DOHH2 (cell line): ENCODE measurements at regions not wholly inside any gene's neighbourhood (a gene's known extent, or its start where the extent isn't known, plus 50 kb on each side); places are given as distances from the start of the nearest gene placed in this dataset.

Experiments used
- H3F3A ChIP-seq: fragments of 200-600 bp; sonication (generic), shearing (Covaris generic); 2 replicates; pipeline ENCODE4 v1.6.0; 2016; ENCODE audit warnings: antibody characterized with exemption, mild to moderate bottlenecking; ENCODE audit not compliant: control insufficient read depth, insufficient read depth
- H3K27ac ChIP-seq: fragments of 200-600 bp; sonication (generic); 2 replicates; pipeline ENCODE4 v1.5.1; 2014; ENCODE audit warnings: low read depth, mild to moderate bottlenecking, low read length, moderate library complexity
- H3K27me3 ChIP-seq: fragments of 200-600 bp; sonication (generic); 2 replicates; pipeline ENCODE4 v1.6.1; 2014; ENCODE audit warnings: mild to moderate bottlenecking, low read length, mixed read lengths; ENCODE audit not compliant: control insufficient read depth
- H3K36me3 ChIP-seq: fragments of 200-600 bp; sonication (generic); 2 replicates; pipeline ENCODE4 v1.6.1; 2014; ENCODE audit warnings: mild to moderate bottlenecking, low read length, moderate library complexity, mixed read lengths; ENCODE audit not compliant: control insufficient read depth
- H3K4me1 ChIP-seq: fragments of 200-600 bp; sonication (generic); 2 replicates; pipeline ENCODE4 v1.6.1; 2014; ENCODE audit warnings: mild to moderate bottlenecking, low read length, mixed read lengths; ENCODE audit not compliant: control insufficient read depth
- H3K4me2 ChIP-seq: fragments of 200-600 bp; sonication (generic); 2 replicates; pipeline ENCODE4 v1.6.0; 2014; ENCODE audit warnings: mild to moderate bottlenecking, low read length, moderate library complexity
- H3K4me3 ChIP-seq: fragments of 200-600 bp; sonication (generic); 2 replicates; pipeline ENCODE4 v1.5.1; 2014; ENCODE audit warnings: mild to moderate bottlenecking, low read length, mixed read lengths
- H3K79me2 ChIP-seq: fragments of 200-600 bp; sonication (generic); 2 replicates; pipeline ENCODE4 v1.6.1; 2014; ENCODE audit warnings: mild to moderate bottlenecking, low read length, mixed read lengths; ENCODE audit not compliant: control insufficient read depth
- H3K9me2 ChIP-seq: fragments of 200-600 bp; sonication (generic); replicated peaks from 2 replicates; pipeline ENCODE4 v1.6.1; 2014; ENCODE audit warnings: mild to moderate bottlenecking, low read length, mixed read lengths; ENCODE audit not compliant: control insufficient read depth
- H3K9me3 ChIP-seq: fragments of 200-600 bp; sonication (generic); 2 replicates; pipeline ENCODE4 v1.6.1; 2014; ENCODE audit warnings: antibody characterized with exemption, low read length, mixed read lengths; ENCODE audit not compliant: control insufficient read depth, insufficient read depth
- H4K20me1 ChIP-seq: fragments of 200-600 bp; sonication (generic); 2 replicates; pipeline ENCODE4 v1.6.0; 2014; ENCODE audit warnings: low read depth, mild to moderate bottlenecking, antibody characterized with exemption, low read length, moderate library complexity; ENCODE audit not compliant: control insufficient read depth, insufficient read depth
- CTCF ChIP-seq: fragments of 200-600 bp; sonication (generic); IDR thresholded peaks from one replicate; pipeline ENCODE4 v1.5.1; 2014; ENCODE audit warnings: antibody characterized with exemption, mild to moderate bottlenecking, low read depth, low read length; ENCODE audit not compliant: poor library complexity, severe bottlenecking
- EZH2phosphoT487 ChIP-seq: fragments of 200-600 bp; sonication (generic); IDR thresholded peaks from 2 replicates; pipeline ENCODE4 v1.6.1; 2017; ENCODE audit warnings: borderline replicate concordance, mild to moderate bottlenecking, antibody characterized with exemption, low read length, moderate library complexity, mixed read lengths

- H3K9me2 ChIP-seq, result no peaks in the 10 kb centered on the region
- H4K20me1 ChIP-seq, result no peaks in the 10 kb centered on the region
- no peak for TF ChIP-seq CTCF
- no peak for TF ChIP-seq EZH2phosphoT487
- H3K27ac ChIP-seq, result no peak overlapping the region
- H3K4me1 ChIP-seq, result no peaks in the 10 kb centered on the region
- H3K4me2 ChIP-seq, result no peak overlapping the region
- no peaks in the 10 kb centered on the region for H3F3A ChIP-seq
- no peak overlapping the region for H3K4me3 ChIP-seq
- no peaks in the 10 kb centered on the region for H3K27me3 ChIP-seq
- no peaks in the 10 kb centered on the region for H3K9me3 ChIP-seq
- H3K36me3 ChIP-seq, result no peaks in the 10 kb centered on the region
- H3K79me2 ChIP-seq, result no peaks in the 10 kb centered on the region
Observed at GRCh38 chr2:164052006-164052405, 316.2 kb upstream of the FIGN start.

- H3F3A ChIP-seq, result no peaks in the 10 kb centered on the region
- H3K4me2 ChIP-seq, result no peak overlapping the region
- H3K79me2 ChIP-seq, result no peaks in the 10 kb centered on the region
- no peaks in the 10 kb centered on the region for H3K9me2 ChIP-seq
- no peaks in the 10 kb centered on the region for H4K20me1 ChIP-seq
- no peak overlapping the region for H3K27ac ChIP-seq
- no peaks in the 10 kb centered on the region for H3K36me3 ChIP-seq
- no peaks in the 10 kb centered on the region for H3K9me3 ChIP-seq
- TF ChIP-seq CTCF (no peak), EZH2phosphoT487 (no peak)
- H3K4me1 ChIP-seq, result no peaks in the 10 kb centered on the region
- H3K27me3 ChIP-seq, result no peaks in the 10 kb centered on the region
- H3K4me3 ChIP-seq, result no peak overlapping the region
Observed at GRCh38 chr2:164048729-164049128, 312.9 kb upstream of the FIGN start.

GRCh38 chr2:164046040-164046439 lies 310.2 kb upstream of the FIGN start:
- H4K20me1 ChIP-seq, result no peaks in the 10 kb centered on the region
- no peak overlapping the region for H3K27ac ChIP-seq
- H3K4me3 ChIP-seq, result no peak overlapping the region
- no peaks in the 10 kb centered on the region for H3K9me3 ChIP-seq
- TF ChIP-seq EZH2phosphoT487 (no peak), CTCF (no peak)
- no peak overlapping the region for H3K4me2 ChIP-seq
- no peaks in the 10 kb centered on the region for H3K9me2 ChIP-seq
- H3K4me1 ChIP-seq, result no peaks in the 10 kb centered on the region
- no peaks in the 10 kb centered on the region for H3F3A ChIP-seq
- no peaks in the 10 kb centered on the region for H3K27me3 ChIP-seq
- H3K36me3 ChIP-seq, result no peaks in the 10 kb centered on the region
- no peaks in the 10 kb centered on the region for H3K79me2 ChIP-seq

GRCh38 chr2:164044622-164045021 lies 308.8 kb upstream of the FIGN start:
- H3K27me3 ChIP-seq, result no peaks in the 10 kb centered on the region
- no peak overlapping the region for H3K4me3 ChIP-seq
- H3K4me2 ChIP-seq, result no peak overlapping the region
- H3K27ac ChIP-seq, result no peak overlapping the region
- no peaks in the 10 kb centered on the region for H3K9me3 ChIP-seq
- TF ChIP-seq CTCF, result no peak
- no peak for TF ChIP-seq EZH2phosphoT487
- H3K4me1 ChIP-seq, result no peaks in the 10 kb centered on the region
- H3F3A ChIP-seq, result no peaks in the 10 kb centered on the region
- H3K79me2 ChIP-seq, result no peaks in the 10 kb centered on the region
- H4K20me1 ChIP-seq, result no peaks in the 10 kb centered on the region
- H3K36me3 ChIP-seq, result no peaks in the 10 kb centered on the region
- H3K9me2 ChIP-seq, result no peaks in the 10 kb centered on the region
